Stimulated activated CD8-positive, alpha-beta memory T cell treated with anti-CD3 and anti-CD28 coated beads, Interleukin-4, amount 100 ng/mL, for 24 hours (primary cell): ENCODE measurements at regions not wholly inside any gene's neighbourhood (a gene's known extent, or its start where the extent isn't known, plus 50 kb on each side); places are given as distances from the start of the nearest gene placed in this dataset.

ENCODE experiments used
- DNase-seq: peaks from one replicate; pipeline ENCODE4 v3.0.0-alpha.2; 2020; ENCODE audit warnings: low read depth

- DNase-seq = no peak
These were observed 300.7 kb downstream of the LMO7 start for GRCh38 chr13:75936791-75937190.

- DNase-seq = no peak
These were observed 299.7 kb downstream of the LMO7 start for GRCh38 chr13:75935805-75936204.

- DNase-seq = no peak
These were observed 298.8 kb downstream of the LMO7 start for GRCh38 chr13:75934889-75935288.

- DNase-seq = no peak
These were observed 296.5 kb downstream of the LMO7 start for GRCh38 chr13:75932636-75933035.

GRCh38 chr13:75931116-75931515, 295.0 kb downstream of the LMO7 start:
- no peak for DNase-seq

- no peak for DNase-seq
These were observed 292.9 kb downstream of the LMO7 start for GRCh38 chr13:75929076-75929475.

- DNase-seq = no peak
These were observed 291.1 kb downstream of the LMO7 start for GRCh38 chr13:75927183-75927669.

- DNase-seq = no peak
These were observed 284.4 kb downstream of the LMO7 start for GRCh38 chr13:75920536-75920935.

- no peak for DNase-seq
These were observed 283.6 kb downstream of the LMO7 start for GRCh38 chr13:75919660-75920199.

- no peak for DNase-seq
These were observed 278.9 kb downstream of the LMO7 start for GRCh38 chr13:75915066-75915465.

GRCh38 chr13:75913925-75914324, 277.8 kb downstream of the LMO7 start:
- DNase-seq = no peak

GRCh38 chr13:75910591-75910990, 274.5 kb downstream of the LMO7 start:
- DNase-seq = no peak
